ENCODE measurements at regions not wholly inside any gene's neighbourhood (a gene's known extent, or its start where the extent isn't known, plus 50 kb on each side); places are given as distances from the start of the nearest gene placed in this dataset.
A peak's percentile ranks its signal among the peaks of the same experiment; 100 is the strongest.
"Not testable (repeated sequence)": the region's sequence is repeated elsewhere in the genome, so short reads cannot be mapped to it uniquely, and the experiment has no call there.

GRCh38 chr2:71935262-71935848, 212.3 kb downstream of the CYP26B1 start:
- no peak for DNase-seq

GRCh38 chr2:71934595-71935261, 212.9 kb downstream of the CYP26B1 start:
- DNase-seq: no peak

GRCh38 chr2:71934320-71934593, 213.4 kb downstream of the CYP26B1 start:
- no peak for DNase-seq

- no peak for DNase-seq
Observed at GRCh38 chr2:71933467-71934319, 214.0 kb downstream of the CYP26B1 start.

GRCh38 chr2:71932780-71933466, 214.7 kb downstream of the CYP26B1 start:
- no peak for DNase-seq

GRCh38 chr2:71932037-71932779, 215.5 kb downstream of the CYP26B1 start:
- DNase-seq: no peak

- no peak for DNase-seq
Observed at GRCh38 chr2:71930049-71930681, 217.5 kb downstream of the CYP26B1 start.

- DNase-seq: no peak
Observed at GRCh38 chr2:71929482-71929772, 218.2 kb downstream of the CYP26B1 start.

- DNase-seq: no peak
Observed at GRCh38 chr2:71928734-71929481, 218.8 kb downstream of the CYP26B1 start.

- no peak for DNase-seq
Observed at GRCh38 chr2:71927757-71928715, 219.6 kb downstream of the CYP26B1 start.

- DNase-seq: no peak
Observed at GRCh38 chr2:71926876-71927756, 220.5 kb downstream of the CYP26B1 start.

GRCh38 chr2:71926089-71926447, 221.6 kb downstream of the CYP26B1 start:
- DNase-seq: no peak

GRCh38 chr2:71925268-71926088, 222.2 kb downstream of the CYP26B1 start:
- DNase-seq: no peak

- peak; percentile 51 for DNase-seq
Observed at GRCh38 chr2:71923887-71924533, 223.7 kb downstream of the CYP26B1 start.

- no peak for DNase-seq
Observed at GRCh38 chr2:71923143-71923525, 224.5 kb downstream of the CYP26B1 start.

GRCh38 chr2:71922499-71923142, 225.0 kb downstream of the CYP26B1 start:
- no peak for DNase-seq

- no peak for DNase-seq
Observed at GRCh38 chr2:71922091-71922490, 225.6 kb downstream of the CYP26B1 start.

- not testable (repeated sequence) for DNase-seq
Observed at GRCh38 chr2:71920819-71921218, 226.8 kb downstream of the CYP26B1 start.

All from CD4-positive, alpha-beta T cell treated with Interleukin-10 for 1 hour (primary cell).